ENCODE measurements at regions not wholly inside any gene's neighbourhood (a gene's known extent, or its start where the extent isn't known, plus 50 kb on each side); places are given as distances from the start of the nearest gene placed in this dataset.
"Not testable (repeated sequence)": the region's sequence is repeated elsewhere in the genome, so short reads cannot be mapped to it uniquely, and the experiment has no call there.

DNA sequence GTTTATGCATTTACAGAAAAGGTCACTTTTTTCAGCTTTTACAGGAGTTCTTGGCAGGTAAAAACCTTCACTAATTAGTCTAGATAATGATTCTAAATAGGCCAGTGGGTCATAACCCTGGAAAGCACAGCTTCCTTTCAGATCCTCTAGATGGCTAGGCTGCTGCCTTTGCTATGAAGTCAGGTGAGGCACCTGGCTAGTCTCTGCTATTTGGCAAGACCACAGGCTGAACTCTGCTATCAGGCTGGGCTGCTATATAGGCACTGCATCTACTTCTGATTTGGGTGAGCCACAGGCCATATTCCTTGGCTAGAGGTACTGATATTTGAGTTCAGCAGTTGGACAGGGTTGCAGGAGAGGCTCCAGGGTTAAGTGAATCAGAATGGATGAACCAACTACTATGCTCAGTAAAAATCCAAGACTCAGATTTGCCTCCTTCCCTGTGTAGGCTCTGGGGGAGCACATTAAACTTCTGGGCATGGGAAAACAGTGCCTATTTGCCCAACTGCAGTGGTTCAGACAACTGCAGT lies 665.7 kb upstream of the TBL1XR1 start (continued):
- TF ChIP-seq, protein P1, sequence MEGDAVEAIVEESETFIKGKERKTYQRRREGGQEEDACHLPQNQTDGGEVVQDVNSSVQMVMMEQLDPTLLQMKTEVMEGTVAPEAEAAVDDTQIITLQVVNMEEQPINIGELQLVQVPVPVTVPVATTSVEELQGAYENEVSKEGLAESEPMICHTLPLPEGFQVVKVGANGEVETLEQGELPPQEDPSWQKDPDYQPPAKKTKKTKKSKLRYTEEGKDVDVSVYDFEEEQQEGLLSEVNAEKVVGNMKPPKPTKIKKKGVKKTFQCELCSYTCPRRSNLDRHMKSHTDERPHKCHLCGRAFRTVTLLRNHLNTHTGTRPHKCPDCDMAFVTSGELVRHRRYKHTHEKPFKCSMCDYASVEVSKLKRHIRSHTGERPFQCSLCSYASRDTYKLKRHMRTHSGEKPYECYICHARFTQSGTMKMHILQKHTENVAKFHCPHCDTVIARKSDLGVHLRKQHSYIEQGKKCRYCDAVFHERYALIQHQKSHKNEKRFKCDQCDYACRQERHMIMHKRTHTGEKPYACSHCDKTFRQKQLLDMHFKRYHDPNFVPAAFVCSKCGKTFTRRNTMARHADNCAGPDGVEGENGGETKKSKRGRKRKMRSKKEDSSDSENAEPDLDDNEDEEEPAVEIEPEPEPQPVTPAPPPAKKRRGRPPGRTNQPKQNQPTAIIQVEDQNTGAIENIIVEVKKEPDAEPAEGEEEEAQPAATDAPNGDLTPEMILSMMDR (IDR thresholded peaks at IDR 0.05; ENCODE audit: control extremely low read depth in 1 of 3, insufficient read depth in 1 of 3, low read depth in 1 of 3, low read length in 3 of 3), result no peak

DNA sequence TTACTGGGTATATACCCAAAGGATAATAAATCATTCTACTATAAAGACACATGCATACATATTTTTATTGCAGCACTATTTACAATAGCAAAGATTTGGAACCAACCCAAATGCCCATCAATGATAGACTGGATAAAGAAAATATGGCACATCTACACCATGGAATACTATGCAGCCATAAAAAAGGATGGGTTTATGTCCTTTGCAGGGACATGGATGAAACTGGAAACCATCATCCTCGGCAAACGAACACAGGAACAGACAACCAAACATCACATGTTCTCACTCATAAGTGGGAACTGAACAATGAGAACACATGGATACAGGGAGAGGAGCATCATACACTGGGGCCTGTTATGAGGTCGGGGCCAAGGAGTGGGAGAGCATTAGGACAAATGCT lies 665.0 kb upstream of the KCNMB2 start:
- H3K56ac ChIP-seq (replicated peaks; ENCODE audit: insufficient read length, low read depth, low read length); H3K23me2 ChIP-seq (ENCODE audit: low read depth, low read length); H3K4me3 ChIP-seq (ENCODE audit: extremely low read depth in 1 of 4, insufficient read depth in 2 of 4, low read depth in 3 of 4, low read length in 4 of 4); H2BK20ac ChIP-seq (ENCODE audit: low read length); DNase-seq (ENCODE audit: low read depth in 1 of 2, low spot score in 2 of 2); H4K20me1 ChIP-seq (replicated peaks in 1 of 2; ENCODE audit: control insufficient read depth in 1 of 2, insufficient read depth in 2 of 2, low read length in 2 of 2); H3K9me3 ChIP-seq (ENCODE audit: insufficient read depth in 2 of 2, low read depth in 1 of 2, low read length in 1 of 2); H4K5ac ChIP-seq (ENCODE audit: insufficient read length, low read depth, low read length); H3K79me2 ChIP-seq (ENCODE audit: control insufficient read depth in 1 of 2, insufficient read depth in 2 of 2, low read length in 2 of 2); FAIRE-seq; H3K27me3 ChIP-seq (replicated peaks in 1 of 4; ENCODE audit: control insufficient read depth in 3 of 4, extremely low read depth in 1 of 4, insufficient read depth in 3 of 4, low read length in 3 of 4); H2BK15ac ChIP-seq (ENCODE audit: low read length); H2BK120ac ChIP-seq (replicated peaks; ENCODE audit: low read depth, low read length); H4K91ac ChIP-seq (replicated peaks; ENCODE audit: insufficient read length, low read length); H2BK12ac ChIP-seq (ENCODE audit: low read depth, low read length); H4K8ac ChIP-seq (ENCODE audit: extremely low read depth, insufficient read depth, low read length); H3K36me3 ChIP-seq (ENCODE audit: control insufficient read depth in 2 of 4, insufficient read depth in 4 of 4, low read length in 3 of 4); H3K9ac ChIP-seq (replicated peaks in 1 of 4; ENCODE audit: extremely low read depth in 1 of 4, low read depth in 3 of 4, low read length in 3 of 4); H3K18ac ChIP-seq (ENCODE audit: extremely low read depth, low read length); H2AFZ ChIP-seq (ENCODE audit: low read length); H3K4ac ChIP-seq (replicated peaks; ENCODE audit: insufficient read length, low read depth, low read length); H3K14ac ChIP-seq (ENCODE audit: insufficient read length); H3K79me1 ChIP-seq (ENCODE audit: low read depth, low read length); H3K4me1 ChIP-seq (replicated peaks in 1 of 4; ENCODE audit: control insufficient read depth in 3 of 4, insufficient read depth in 4 of 4, low read length in 3 of 4); H3K23ac ChIP-seq (ENCODE audit: insufficient read length); H2AK5ac ChIP-seq (ENCODE audit: low read depth, low read length); H2BK5ac ChIP-seq (ENCODE audit: low read depth, low read length); H3K4me2 ChIP-seq (ENCODE audit: insufficient read depth in 1 of 2, low read depth in 2 of 2, low read length in 2 of 2); H3K27ac ChIP-seq (ENCODE audit: low read depth, low read length); POLR2A ChIA-PET (ENCODE audit: partially characterized antibody): not testable (repeated sequence)
- 97% methylated on average over 3 of the region's 3 CpGs; no CpG with 5 or more reads in 1 of the 2 experiments for WGBS, 2 experiments (ENCODE audit: extremely low coverage in 1 of 2, insufficient coverage in 1 of 2, insufficient read length in 1 of 2, insufficient replicate concordance in 2 of 2, low coverage in 1 of 2, low lambda C conversion rate in 2 of 2, missing lambda C conversion rate in 1 of 2)
- CTCF ChIA-PET (ENCODE audit: partially characterized antibody), result interaction anchor here (1.6 kb wide), 1 partner anchor 28 kb away, joined by 3 read pairs; no protein-coding TSS in a partner anchor
